ENCODE measurements at regions not wholly inside any gene's neighbourhood (a gene's known extent, or its start where the extent isn't known, plus 50 kb on each side); places are given as distances from the start of the nearest gene placed in this dataset.

- no CpG with 5 or more reads among the region's 6 CpGs for whole genome bisulfite sequencing (ENCODE audit: extremely low coverage, insufficient read length, low lambda C conversion rate)
- no peak overlapping the region for H3K23ac ChIP-seq (ENCODE audit: insufficient read length, low read depth, low read length)
- H3K4me1 Mint-ChIP-seq: peaks cover 56 to 63% of the 10 kb centered on the region in 2 experiments
- H3K4me2 ChIP-seq (ENCODE audit: insufficient read depth, insufficient read length, low read length): no peak overlapping the region
- DNase-seq: no peak
- H4K20me1 ChIP-seq (ENCODE audit: control insufficient read depth, insufficient read depth, insufficient read length): no peaks in the 10 kb centered on the region
- no peak overlapping the region for H3K27ac ChIP-seq (ENCODE audit: insufficient read length, low read depth, low read length)
- H3K27me3 ChIP-seq (ENCODE audit: insufficient read depth, low read length): no peaks in the 10 kb centered on the region
- no peak for TF ChIP-seq CTCF (conservative IDR thresholded peaks at IDR 0.05)
- H4K8ac ChIP-seq (replicated peaks; ENCODE audit: insufficient read length, low read depth, low read length): no peak overlapping the region
- no peak overlapping the region for H4K5ac ChIP-seq (ENCODE audit: insufficient read length, low read depth, low read length)
- peaks cover 0 to 5% of the 10 kb centered on the region in 2 experiments; a peak in 2 of 5 replicates for H3K9me3 Mint-ChIP-seq
- H3K4me1 ChIP-seq (ENCODE audit: insufficient read depth, low read length): peaks cover 11% of the 10 kb centered on the region
- H3K56ac ChIP-seq (ENCODE audit: insufficient read length, low read depth, low read length): no peak overlapping the region
- peak overlapping the region; percentile 78 to 97 (median 94); a peak in 6 of 7 replicates for H3K27ac Mint-ChIP-seq
- H3K18ac ChIP-seq (ENCODE audit: insufficient read length, low read depth, low read length): no peak overlapping the region
- H2BK120ac ChIP-seq (ENCODE audit: low read depth, low read length, poor library complexity, severe bottlenecking): no peak overlapping the region
- H3T11ph ChIP-seq (ENCODE audit: low read length): no peak overlapping the region
- H3K9ac ChIP-seq (ENCODE audit: extremely low read depth, insufficient read length, low read length): no peak overlapping the region
- H2BK20ac ChIP-seq (ENCODE audit: low read depth, low read length, poor library complexity, severe bottlenecking): peak overlapping the region; percentile 26
- H3K9me3 ChIP-seq (ENCODE audit: control insufficient read depth, low read depth, low read length): no peaks in the 10 kb centered on the region
- H4K91ac ChIP-seq (ENCODE audit: insufficient read length, low read depth, low read length): no peak overlapping the region
- peaks cover 2 to 6% (median 5%) of the 10 kb centered on the region in 3 experiments; a peak in 4 of 7 replicates for H3K36me3 Mint-ChIP-seq (ENCODE audit: insufficient read depth in 1 of 3, low read depth in 3 of 3)
- no peak overlapping the region for H3K14ac ChIP-seq (ENCODE audit: insufficient read depth, low read length)
- H2BK12ac ChIP-seq (ENCODE audit: insufficient read length, low read depth, low read length): no peak overlapping the region
- no peak overlapping the region for H2AK5ac ChIP-seq (ENCODE audit: insufficient read length, low read length)
- no peaks in the 10 kb centered on the region; the same call in 1 of the 2 replicates for H3K27me3 Mint-ChIP-seq (ENCODE audit: low read depth)
- no peaks in the 10 kb centered on the region for H3K23me2 ChIP-seq (ENCODE audit: insufficient read length, low read depth, low read length, poor library complexity, severe bottlenecking)
- H2BK5ac ChIP-seq (ENCODE audit: insufficient read length, low read length): no peak overlapping the region
- no peaks in the 10 kb centered on the region for H3K79me1 ChIP-seq (ENCODE audit: insufficient read depth, low read depth, low read length, poor library complexity, severe bottlenecking)
- no peak overlapping the region for H2BK15ac ChIP-seq (ENCODE audit: low read depth, low read length)
- H2AFZ ChIP-seq (ENCODE audit: low read length): no peak overlapping the region
- H3K4me3 Mint-ChIP-seq: peak overlapping the region in 1 of 2 experiments; percentile 8; a peak in 2 of 5 replicates
- no peaks in the 10 kb centered on the region for H3K79me2 ChIP-seq (ENCODE audit: insufficient read depth, low read length)
- no peak overlapping the region for H3K4ac ChIP-seq (ENCODE audit: low read depth, low read length)
These were observed 510.9 kb downstream of the ZNF608 start for GRCh38 chr5:124235576-124235975.
